HG02970 (cell line): ENCODE measurements at regions not wholly inside any gene's neighbourhood (a gene's known extent, or its start where the extent isn't known, plus 50 kb on each side); places are given as distances from the start of the nearest gene placed in this dataset.
"Not testable (repeated sequence)": the region's sequence is repeated elsewhere in the genome, so short reads cannot be mapped to it uniquely, and the experiment has no call there.

Source experiments
- ATAC-seq: cut with Tn5 transposase; IDR thresholded peaks from one replicate; pipeline ENCODE4 v1.9.1; 2021; ENCODE audit warnings: mild to moderate bottlenecking, moderate library complexity, moderate number of reproducible peaks; ENCODE audit not compliant: unreplicated experiment, low FRiP score

DNA sequence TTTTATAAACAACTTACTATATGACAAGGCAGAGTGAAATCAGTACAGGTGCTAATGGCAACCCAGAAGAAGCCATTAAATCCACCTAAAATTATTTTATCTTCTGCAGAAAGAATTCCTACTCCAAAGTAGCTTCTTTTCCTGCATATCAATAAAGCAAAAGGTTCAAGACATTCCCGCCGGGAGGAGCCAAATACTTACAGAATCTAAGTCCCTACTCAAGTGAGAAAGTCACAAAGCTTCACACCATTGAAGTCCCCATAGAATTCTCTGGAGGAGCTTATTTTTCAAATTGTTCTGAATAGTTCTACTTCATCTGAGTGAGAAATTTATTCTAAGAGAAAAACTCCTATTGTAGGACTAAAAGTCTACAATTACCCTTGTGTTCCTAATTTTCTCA lies 233.7 kb upstream of the HNRNPA3 start:
- ATAC-seq: no peak

DNA sequence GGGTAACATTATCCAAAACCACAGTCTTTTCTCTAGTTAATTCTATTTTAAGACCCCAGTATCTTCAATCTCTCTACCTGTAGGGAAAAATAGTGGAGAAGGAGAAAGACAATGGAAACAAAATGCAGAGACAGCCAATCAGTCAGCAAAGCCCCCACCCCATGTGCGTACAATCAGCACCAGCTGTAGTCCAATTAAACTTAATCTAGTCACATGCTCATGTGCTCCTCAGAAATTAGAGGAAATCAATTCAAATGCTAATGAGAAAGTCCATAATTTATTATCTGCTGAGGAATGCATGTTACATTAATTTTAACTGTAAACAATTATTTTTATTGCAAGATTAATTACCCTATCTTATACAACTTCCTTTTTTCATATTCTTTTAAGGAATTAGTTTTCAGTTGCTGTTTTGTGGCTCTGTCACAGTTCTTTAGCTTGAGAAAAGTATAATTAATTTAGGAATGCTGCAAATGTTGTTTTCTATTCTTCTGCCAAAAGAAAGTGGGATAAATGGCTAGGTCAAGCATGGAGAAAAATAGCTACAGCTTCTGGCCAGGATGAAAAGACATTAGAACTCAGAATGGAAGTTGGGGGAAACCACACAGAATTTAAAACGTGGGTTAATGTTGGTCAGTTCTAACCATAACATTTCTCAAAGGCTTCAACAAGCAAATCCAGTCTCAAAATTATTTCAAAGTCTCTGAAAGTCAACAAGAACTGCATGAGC lies 232.4 kb upstream of the HNRNPA3 start:
- ATAC-seq: no peak

DNA sequence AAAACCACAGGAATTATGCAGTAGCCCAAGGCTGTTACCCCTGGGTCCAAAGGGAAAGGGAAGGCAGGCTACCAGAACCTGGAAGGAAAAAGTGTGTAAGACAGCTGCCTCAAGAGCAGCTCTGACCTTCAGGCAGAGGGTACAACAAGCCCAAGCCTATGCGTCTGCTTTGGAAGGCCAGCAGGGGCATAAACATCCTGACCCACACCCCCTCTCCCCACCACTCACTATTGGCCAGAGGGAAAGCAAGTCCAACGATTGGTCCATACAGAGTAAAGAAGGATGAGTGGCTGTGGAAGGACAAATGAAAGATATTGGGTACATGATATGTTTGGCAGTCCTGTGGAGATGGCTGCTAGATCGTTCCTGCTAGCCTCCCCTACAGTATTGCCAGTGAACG lies 227.6 kb upstream of the HNRNPA3 start:
- no peak for ATAC-seq

DNA sequence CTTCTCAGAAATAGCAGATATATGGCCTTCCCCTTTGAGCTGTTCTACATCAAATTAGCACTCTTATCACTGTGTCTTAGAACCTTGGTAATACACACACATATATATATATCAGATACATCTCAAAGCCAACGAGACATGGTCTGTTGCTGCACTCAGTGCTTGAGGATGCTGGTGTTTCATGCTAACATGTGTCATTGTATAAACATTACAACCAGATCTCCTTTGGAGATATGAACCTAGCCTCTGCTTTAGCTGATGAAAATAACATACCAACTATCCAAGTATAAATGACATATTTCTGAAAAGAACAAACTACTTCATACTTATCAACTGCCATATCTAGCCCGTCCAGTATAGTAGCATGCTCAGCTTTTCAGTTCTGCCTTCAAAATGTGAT lies 226.7 kb upstream of the HNRNPA3 start:
- ATAC-seq: no peak

DNA sequence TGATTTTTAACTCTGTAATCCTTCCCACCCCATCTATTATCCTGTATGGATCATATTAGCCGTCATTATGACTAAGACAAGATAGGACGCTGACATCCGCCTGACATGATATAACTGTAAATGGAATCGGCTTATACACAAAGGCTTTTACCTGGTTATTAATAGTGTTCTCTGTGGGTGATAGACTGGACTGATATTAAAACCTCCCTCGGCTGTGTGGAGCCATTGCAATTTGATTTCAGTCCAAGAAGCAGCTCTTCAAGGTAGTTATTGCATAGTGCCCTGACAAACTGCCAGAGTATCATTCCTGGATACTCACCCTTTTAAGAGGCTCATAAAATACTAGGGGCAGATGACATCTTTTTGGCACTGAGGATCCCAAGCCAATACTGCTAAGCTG lies 226.1 kb upstream of the HNRNPA3 start:
- ATAC-seq: no peak

DNA sequence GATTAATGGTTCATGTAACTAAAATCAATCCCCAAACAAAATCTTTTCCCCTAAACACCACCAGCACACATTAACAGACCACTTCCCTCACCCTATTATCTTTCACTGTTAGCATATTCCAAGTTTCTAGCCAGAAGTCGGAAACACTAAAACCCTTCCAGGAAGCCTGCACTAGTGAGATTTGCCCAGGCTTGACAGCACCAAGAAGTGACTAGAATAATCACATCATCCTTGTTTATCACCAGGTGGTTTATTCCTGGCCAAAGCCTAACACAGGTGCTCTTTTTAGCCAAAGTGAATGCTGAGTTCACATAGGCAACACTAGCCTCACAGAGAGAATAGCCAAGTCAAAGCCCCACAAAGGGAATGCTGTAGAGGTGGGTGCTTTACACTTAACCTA lies 221.2 kb upstream of the HNRNPA3 start:
- no peak for ATAC-seq

DNA sequence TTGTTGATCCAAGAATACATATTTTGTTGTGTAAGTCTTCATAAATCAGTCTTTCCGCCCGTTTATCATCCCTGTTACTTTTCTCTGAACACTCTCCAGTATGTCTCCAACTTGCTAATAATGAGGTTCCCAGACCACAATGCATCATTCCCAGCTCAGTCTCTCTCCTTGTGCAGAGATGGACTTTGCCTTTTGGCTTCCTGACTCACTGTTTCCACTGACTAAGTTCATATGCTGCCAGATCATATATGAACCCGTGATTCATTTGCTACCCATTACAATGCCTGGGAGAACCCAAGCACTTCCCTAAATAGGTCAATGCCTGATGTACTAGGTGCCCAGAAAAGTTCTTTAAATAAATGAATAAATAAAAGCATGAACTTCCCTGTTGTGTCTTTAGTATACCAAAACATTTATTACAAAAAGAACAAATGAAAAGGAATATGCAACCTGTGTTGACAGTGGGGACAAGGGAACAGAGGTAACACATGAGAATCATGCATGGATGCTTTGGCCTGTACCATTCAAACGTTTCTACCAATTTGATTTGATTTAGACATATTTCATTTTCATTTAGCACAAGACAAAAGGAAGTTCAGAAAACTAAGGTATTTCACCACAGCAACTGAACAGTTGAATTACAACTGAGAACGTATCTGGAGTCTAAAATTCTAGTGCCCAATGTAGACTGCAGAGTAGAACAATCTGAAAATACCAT lies 215.4 kb upstream of the HNRNPA3 start:
- ATAC-seq: peak; percentile 49

DNA sequence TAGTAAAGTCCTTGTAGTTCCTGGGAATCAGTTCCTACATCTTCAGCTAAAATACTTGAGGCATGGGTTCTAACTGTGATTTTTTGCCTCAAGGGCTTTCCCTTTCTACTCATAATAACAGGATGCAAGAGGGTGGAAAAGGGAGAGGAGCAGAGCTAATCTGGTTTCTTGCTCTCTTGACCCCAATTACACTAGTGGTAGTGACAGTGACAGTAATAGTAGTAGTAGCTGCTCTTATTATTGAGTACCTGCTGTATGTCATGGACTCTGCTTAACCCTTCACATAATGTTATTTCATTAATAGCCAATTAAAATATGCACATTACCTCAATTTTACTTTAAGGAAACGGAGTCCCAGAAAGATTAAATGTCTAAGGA lies 214.8 kb upstream of the HNRNPA3 start:
- peak; percentile 10 for ATAC-seq

DNA sequence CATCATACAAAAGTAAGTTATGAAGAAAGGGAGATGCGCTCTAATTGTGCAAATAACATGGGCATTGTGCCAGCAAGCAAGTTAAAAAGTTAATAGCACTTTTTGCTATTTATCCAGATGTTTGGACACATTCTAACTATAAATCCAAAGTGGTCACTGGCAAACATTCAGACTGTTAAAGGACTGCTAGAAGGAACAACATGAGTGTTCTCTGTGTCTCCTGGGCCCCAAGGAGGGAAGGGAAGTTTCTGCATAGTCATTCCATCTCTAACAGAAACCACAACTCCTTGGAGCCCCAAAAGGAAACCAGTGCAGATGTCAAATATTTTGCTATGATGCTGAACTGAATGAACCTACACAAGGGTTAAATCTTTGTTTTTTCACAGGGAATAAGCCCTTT lies 213.3 kb upstream of the HNRNPA3 start:
- no peak for ATAC-seq

DNA sequence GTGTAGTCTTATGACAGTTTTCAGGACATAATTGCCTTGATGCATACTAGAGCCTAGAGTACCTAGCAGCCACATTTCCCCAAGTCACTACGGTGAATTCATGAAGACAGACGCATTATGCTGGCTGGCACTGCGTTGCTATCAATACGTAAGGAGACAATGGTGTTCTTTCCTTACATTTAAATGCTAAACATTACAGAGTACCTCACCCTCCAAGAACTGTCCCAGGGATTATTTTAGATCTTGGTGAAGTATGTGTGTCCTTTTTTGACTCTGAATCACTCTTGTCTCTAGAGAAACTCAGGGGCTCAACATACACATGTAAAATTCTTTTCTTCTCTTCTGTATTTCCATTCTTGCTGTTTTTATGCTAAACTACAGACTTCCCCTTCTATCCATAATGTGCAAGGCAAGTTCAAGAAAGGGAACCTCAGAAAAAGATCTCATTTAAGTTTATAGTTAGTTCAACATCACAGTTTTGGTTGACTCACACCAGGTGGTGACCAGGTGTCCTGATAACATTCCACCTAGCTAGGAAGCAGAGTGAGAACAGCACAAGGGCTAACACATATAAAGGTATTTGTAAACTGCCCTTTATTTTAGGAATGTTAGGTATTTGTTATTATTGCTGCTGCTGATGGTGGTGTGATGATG lies 212.4 kb upstream of the HNRNPA3 start:
- ATAC-seq: no peak

DNA sequence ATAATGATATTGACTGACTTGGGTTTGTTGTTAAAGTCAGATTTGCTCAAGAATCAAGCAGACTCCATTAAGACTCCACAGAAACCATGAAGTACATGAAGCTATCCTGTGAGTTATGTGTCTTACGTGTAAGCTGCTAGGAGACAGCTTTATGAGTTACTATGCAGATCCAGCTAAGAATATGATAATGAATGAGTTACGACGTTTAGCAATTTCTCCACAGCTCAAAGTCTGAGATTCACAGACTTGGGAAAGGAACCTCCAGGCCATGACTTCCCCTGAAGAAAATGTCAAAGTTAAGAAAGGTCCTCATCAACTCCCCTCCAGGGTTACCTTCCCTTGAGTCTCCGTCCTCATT lies 211.9 kb upstream of the HNRNPA3 start:
- no peak for ATAC-seq

DNA sequence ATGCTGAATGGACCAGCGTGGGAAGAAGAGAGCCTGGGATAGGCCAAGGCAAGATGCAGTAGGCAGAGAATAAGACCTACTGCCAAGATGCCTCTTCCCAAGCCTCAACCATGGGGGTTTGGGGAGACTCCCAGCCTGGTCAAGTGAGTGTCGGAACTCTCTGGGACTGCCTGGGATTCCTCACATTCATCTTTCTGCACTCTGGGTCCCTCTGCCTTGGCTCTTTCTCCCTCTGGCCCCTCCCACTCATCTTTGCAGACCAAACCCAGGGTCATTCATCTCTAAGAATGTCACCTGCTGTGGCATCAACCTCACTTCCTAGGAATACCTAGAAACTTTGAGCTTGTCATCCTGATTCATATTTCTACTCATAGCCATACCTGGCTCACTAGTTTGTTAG lies 211.3 kb upstream of the HNRNPA3 start:
- no peak for ATAC-seq

DNA sequence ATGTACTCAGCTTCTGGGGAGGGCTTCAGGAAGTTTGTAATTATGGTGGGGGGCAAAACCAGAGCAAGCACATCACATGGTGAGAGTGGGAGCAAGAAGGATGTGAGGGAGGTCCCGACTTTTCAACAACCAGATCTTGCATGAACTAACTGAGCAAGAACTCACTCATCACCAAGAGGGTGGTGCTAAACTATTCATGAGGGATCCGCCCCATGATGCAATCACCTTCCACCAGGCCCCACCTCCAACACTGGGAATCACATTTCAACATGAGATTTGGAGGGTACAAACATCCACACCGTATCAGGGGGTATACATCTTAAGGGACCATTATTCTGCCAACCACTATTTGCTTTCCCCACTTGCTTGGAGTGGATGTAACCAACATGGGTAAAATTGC lies 209.6 kb upstream of the HNRNPA3 start:
- no peak for ATAC-seq

DNA sequence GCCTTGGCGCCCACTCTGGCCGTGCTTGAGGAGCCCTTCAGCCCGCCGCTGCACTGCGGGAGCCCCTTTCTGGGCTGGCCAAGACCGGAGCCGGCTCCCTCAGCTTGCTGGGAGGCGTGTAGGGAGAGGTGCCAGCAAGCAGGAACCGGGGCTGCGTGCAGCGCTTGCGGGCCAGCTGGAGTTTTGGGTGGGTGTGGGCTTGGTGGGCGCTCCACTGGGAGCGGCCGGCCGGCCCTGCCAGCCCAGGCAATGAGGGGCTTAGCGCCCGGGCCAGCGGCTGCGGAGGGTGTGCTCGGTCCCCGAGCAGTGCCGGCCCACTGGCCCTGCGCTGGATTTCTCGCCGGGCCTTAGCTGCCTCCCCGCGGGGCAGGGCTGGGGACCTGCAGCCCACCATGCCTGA lies 204.9 kb upstream of the HNRNPA3 start:
- ATAC-seq: not testable (repeated sequence)

DNA sequence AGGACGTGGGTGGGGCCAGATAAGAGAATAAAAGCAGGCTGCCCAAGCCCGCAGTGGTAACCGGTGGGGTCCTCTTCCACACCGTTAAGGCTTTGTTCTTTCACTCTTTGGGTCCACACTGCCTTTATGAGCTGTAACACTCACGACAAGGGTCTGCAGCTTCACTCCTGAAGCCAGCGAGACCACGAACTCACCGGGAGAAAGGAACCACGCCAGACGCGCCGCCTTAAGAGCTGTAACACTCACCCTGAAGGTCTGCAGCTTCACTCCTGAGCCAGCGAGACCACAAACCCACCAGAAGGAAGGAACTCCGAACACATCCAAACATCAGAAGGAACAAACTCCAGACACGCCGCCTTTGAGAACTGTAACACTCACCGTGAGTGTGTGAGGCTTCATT lies 203.9 kb upstream of the HNRNPA3 start:
- ATAC-seq: not testable (repeated sequence)

DNA sequence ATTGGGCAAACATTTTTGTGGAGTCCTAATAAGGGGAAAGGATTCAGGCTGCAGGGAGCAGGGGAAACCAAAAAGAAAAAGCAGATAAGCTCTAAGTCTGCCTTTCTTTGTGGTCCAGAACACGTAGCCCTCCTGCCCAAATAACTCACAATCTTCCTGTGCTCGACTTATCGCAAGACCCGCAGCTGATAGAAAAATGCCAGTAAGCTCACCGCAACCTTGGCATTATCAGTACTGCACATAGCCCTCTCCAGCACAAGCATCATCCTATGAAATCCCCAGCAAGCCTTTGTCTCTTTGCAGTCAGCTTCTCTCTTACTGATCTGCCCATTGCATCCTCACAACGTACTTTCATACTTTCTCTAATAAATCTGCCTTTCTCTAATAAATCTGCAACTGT lies 202.4 kb upstream of the HNRNPA3 start:
- no peak for ATAC-seq

DNA sequence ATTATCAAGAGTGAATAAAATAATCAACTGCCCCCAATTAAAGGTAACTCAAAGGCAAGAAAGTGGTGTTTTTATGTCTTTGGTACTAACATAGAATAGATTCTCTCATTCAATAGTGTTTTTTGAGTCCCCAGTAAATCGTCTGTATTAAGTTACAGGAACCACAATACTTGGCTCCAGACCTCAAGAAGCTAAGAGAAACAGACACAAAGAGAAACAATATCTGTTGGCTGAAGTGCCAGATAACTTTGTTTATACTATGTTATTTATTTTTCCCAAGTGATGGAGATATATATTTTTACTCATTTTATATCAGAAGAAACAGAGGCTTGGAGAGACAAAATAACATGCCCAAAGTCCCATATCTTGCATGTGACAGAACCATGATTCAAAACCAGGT lies 201.7 kb upstream of the HNRNPA3 start:
- no peak for ATAC-seq

DNA sequence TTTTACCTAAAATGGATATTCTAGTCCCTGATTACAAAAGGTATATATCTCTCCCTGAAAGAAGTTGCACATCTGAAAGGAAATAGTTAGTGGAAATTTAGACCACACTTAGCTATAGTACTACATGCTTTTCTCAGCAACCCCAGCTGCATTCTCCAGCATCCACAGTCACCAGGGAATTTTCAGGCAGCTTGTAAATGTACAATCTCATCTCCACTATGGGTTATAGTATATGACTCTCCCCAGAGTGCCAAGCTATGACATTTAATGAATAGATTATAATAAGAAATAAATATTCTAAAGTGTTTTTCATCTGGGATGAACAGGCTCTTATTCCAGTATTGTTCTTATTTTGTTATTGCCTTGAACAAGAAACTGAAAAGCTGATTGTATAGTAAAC lies 197.6 kb upstream of the HNRNPA3 start:
- ATAC-seq: no peak

DNA sequence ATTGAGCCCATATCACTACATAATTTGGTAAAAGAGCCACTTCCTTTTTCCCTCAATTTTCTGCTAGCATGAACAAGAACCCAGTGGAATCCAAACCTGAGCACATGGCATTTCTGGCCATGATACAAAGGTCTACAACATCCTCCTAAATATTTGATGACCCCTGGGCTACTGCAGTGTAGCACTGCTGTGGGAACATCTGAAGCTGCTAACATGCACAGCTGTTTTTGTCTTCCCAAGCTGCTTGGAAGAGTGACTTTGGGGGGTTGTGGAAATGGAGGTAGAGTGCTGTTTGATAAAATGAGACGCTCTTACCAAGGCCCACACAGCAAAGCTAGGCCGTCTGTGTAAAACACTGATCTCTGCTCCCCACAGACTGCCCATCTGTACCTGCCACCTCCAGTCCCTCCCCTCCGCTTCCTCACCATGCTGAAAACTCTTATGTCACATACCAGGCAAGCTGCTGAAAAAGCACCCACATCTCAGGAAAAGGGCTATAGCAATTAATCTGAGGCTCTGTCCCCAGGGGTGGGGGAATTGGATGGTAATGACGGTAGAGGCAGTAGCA lies 197.2 kb upstream of the HNRNPA3 start:
- ATAC-seq: no peak

DNA sequence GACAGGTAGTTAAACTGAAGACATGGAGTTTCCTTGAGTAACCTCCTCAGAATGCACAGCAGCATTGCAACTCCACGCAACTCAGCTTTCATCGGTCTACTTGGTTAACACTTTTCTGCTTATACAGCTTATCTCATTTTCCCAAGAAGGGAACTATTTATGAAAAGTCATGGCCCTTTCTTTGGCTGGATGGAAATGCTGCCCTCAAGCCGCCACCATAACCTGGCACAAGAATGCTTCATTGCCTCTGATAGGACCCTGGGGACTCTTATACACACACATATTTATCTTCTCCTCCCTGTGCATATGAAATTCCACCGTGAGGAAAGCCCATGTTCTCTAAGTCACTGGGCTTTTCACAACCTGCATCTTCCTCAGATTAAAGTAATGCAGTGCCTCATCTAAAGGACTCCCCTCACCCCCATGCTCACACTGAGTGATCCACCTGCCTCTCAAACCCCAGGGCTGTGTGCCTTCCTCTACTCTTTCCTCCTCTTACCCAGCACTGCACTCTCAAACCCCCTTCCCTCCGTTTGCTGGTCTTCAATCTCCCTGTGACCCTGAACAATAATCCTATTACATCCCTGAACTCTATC lies 192.0 kb upstream of the HNRNPA3 start:
- ATAC-seq: no peak

DNA sequence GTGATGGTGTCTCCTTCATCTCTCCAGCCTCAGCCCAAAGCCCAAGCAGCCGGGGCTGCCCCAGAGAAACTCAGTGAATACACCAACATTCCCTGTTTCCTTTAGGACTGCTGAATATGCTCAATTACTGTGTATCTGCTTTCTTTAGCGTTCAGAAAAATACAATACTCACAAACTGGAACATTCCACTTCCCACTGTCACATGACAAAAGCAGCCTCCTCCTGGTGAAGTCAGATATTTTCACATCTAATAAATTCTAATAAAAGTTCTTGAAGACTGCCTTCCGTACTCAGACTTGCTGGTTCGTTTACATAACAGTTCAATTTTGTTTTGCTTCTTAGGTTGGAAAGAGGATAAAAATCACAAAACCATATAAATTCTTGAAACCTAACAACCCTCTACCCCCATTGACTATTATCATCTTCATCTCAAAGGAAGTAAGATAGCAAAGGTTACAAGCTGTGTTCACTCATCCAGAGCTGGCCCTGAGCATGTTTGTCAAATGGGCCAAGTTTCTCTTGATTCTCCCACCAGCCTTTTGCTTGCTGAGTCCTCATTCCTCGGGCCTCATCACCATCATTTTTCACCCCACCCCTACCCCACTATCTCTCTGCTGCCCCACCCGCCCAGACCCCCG lies 190.8 kb upstream of the HNRNPA3 start:
- no peak for ATAC-seq
